ENCODE measurements at regions not wholly inside any gene's neighbourhood (a gene's known extent, or its start where the extent isn't known, plus 50 kb on each side); places are given as distances from the start of the nearest gene placed in this dataset.

DNA sequence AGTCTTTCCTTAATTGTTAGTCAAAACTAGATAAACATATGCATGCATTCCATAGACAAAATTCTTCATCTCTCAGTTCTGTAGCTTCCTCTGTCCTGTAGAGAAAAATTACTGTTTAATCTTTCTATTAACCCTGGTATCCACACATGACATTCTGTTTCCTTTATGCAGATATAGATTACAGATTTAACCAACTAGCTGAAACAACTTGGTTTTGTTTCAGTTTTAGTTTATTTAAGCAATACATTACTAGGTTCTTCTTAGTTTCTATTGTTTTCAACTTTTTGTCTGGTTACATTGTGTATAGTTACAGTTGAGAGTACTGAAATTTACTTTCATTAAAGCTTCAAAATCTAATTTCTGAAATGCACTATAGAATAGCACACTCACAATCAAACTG is 933.9 kb upstream of the EPHA5 start:
- no peaks in the 10 kb centered on the region for H3K27me3 ChIP-seq

DNA sequence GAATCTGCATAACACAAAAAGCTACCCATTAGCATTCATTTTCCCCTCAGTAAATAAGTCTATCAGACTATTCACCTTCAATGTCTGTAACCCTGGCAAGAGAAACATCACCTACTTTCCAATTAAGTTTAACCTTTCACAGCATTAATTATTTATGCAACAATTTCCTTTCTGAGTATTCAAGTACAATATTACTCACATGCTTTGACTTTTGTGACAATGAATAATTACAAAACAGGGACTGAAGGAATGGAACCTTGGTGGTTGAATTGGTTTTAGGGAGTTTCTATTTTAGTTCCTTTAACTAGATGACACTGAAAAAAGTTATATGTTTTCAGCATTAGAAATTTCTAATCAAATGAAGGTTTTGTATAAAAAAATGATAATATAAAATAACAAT is 932.3 kb upstream of the EPHA5 start:
- Histone ChIP-seq H3K27me3 (no peaks in the 10 kb centered on the region), H3K9ac (ENCODE audit: low read depth in 2 of 2, low read length in 2 of 2) (no peak overlapping the region), H3K4me3 (no peak overlapping the region), H3K4me1 (no peaks in the 10 kb centered on the region), H3K36me3 (no peaks in the 10 kb centered on the region), H3K27ac (no peak overlapping the region), H3K9me3 (no peaks in the 10 kb centered on the region)
- intact Hi-C loops (cut with DNase I), result no loop called here
- DNase-seq, result no peak
- TF ChIP-seq CTCF (IDR thresholded peaks at IDR 0.05), result no peak

More for the DNA sequence above, 933.9 kb upstream of the EPHA5 start:
- no peak for TF ChIP-seq CTCF (IDR thresholded peaks at IDR 0.05)
- Histone ChIP-seq H3K27ac (no peak overlapping the region), H3K9me3 (no peaks in the 10 kb centered on the region), H3K4me1 (no peaks in the 10 kb centered on the region), H3K36me3 (no peaks in the 10 kb centered on the region), H3K9ac (ENCODE audit: low read depth in 2 of 2, low read length in 2 of 2) (no peak overlapping the region), H3K4me3 (no peak overlapping the region)
- no peak for DNase-seq
- intact Hi-C loops (cut with DNase I), result no loop called here

DNA sequence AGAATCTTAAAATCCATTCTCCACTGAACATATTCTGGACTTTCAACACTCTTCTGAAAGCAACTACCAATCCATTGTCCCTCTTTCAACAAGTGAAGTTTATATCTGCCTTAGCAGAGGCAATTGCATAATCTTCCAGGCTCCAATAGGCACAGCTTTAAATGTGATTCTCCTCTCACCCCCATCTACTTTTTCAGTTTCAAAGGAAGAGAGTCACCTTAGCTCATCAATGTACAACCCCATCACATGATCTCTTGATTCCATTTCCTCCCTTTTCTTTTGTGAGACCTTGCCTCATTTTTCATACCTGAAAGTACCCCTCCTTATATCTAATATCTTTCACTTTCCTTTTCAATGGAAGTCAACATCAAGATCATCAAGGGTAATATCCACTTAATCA is 921.7 kb upstream of the EPHA5 start:
- Histone ChIP-seq H3K4me1 (no peaks in the 10 kb centered on the region), H3K27ac (no peak overlapping the region), H3K9me3 (no peaks in the 10 kb centered on the region), H3K27me3 (no peaks in the 10 kb centered on the region), H3K36me3 (no peaks in the 10 kb centered on the region), H3K4me3 (no peak overlapping the region), H3K9ac (ENCODE audit: low read depth in 2 of 2, low read length in 2 of 2) (no peak overlapping the region)
- intact Hi-C loops (cut with DNase I), result no loop called here
- DNase-seq, result no peak
- no peak for TF ChIP-seq CTCF (IDR thresholded peaks at IDR 0.05)

DNA sequence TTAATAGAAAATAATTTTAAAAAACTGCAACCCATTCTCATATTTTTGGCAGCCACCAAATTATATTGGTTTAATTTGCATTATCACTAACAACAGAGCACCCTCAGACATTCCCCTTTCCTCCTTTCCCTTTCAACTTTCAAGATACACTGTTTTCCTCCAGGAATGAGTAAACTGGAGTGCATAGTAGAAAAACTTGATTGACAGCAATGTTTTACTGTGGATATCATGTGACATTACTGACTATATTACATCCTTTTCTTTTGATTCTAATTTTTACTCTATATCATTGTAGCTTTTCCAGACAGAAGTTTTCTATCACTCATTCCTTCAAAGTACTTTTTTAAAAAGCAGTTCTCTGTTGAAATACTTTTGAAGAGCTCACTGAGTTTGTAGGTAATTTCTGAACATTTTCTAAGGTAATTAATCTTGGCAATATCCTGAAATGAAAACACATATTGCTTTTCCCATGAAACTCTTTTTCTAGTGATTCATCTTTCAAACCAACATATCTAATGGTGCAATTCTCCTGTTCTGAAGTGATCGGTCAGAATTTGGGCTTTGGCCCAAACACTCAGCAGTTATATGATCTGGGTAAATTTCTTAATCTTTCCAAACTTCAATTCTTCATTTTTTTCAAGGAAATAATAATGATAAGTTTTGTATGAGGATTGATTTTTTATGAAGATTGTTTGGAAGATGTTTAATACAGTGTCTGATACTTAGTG is 920.4 kb upstream of the EPHA5 start:
- Histone ChIP-seq H3K36me3 (no peaks in the 10 kb centered on the region), H3K27me3 (no peaks in the 10 kb centered on the region), H3K4me3 (no peak overlapping the region), H3K9ac (ENCODE audit: low read depth in 2 of 2, low read length in 2 of 2) (no peak overlapping the region), H3K27ac (no peak overlapping the region), H3K9me3 (no peaks in the 10 kb centered on the region), H3K4me1 (no peaks in the 10 kb centered on the region)
- no peak for TF ChIP-seq CTCF (IDR thresholded peaks at IDR 0.05)
- intact Hi-C loops (cut with DNase I), result no loop called here
- no peak for DNase-seq

DNA sequence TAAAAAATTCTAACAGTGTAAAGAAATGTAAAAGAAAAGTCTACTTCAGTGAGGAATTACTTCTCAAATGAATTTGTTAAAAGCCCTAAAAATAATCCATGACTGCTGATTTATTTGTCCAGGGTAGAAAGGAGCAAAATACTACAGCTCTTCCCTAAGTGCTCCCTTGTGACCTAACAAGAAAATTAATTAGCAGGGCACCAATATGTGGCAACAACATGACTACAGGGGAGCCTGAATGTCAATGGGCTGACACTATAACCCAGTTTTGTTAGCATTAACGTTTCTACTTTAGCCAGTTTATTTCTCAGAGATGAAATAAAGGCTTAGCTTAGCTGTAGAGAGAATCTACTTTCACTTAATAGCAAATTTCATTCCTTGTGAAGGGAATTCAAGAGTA is 918.9 kb upstream of the EPHA5 start:
- Histone ChIP-seq H3K4me3 (no peak overlapping the region), H3K9ac (ENCODE audit: low read depth in 2 of 2, low read length in 2 of 2) (no peak overlapping the region), H3K27ac (no peak overlapping the region), H3K36me3 (no peaks in the 10 kb centered on the region), H3K9me3 (no peaks in the 10 kb centered on the region), H3K4me1 (no peaks in the 10 kb centered on the region), H3K27me3 (no peaks in the 10 kb centered on the region)
- no peak for DNase-seq
- TF ChIP-seq CTCF (IDR thresholded peaks at IDR 0.05), result no peak
- intact Hi-C loops (cut with DNase I), result no loop called here

Data from colonic mucosa (tissue), 4 donors.